GM20000 (cell line): ENCODE measurements at regions not wholly inside any gene's neighbourhood (a gene's known extent, or its start where the extent isn't known, plus 50 kb on each side); places are given as distances from the start of the nearest gene placed in this dataset.

ENCODE experiments used
- DNase-seq: peaks from one replicate; pipeline ENCODE4 v3.0.0; 2012; ENCODE audit warnings: low spot score
- CTCF ChIP-seq: IDR thresholded peaks from 2 replicates; pipeline ENCODE4 v1.5.1; 2012; ENCODE audit warnings: mild to moderate bottlenecking, control low read depth; ENCODE audit errors: extremely low read depth, missing control alignments

- DNase-seq, result no peak
- TF ChIP-seq CTCF, result no peak
Measured at GRCh38 chr9:36492865-36493264, 79.8 kb upstream of the MELK start.

- TF ChIP-seq CTCF, result no peak
- DNase-seq, result no peak
Measured at GRCh38 chr9:36489453-36489852, 83.2 kb upstream of the MELK start.

- no peak for TF ChIP-seq CTCF
- DNase-seq, result no peak
Measured at GRCh38 chr9:36488389-36488756, 84.3 kb upstream of the MELK start.

- DNase-seq, result peak; percentile 98
- TF ChIP-seq CTCF, result no peak
Measured at GRCh38 chr9:36487482-36488388, 85.0 kb upstream of the MELK start.

- no peak for TF ChIP-seq CTCF
- DNase-seq, result peak; percentile 65
Measured at GRCh38 chr9:36486933-36487481, 85.7 kb upstream of the MELK start.

GRCh38 chr9:36486329-36486932 lies 86.3 kb upstream of the MELK start:
- TF ChIP-seq CTCF, result no peak
- no peak for DNase-seq
